ENCODE measurements at regions not wholly inside any gene's neighbourhood (a gene's known extent, or its start where the extent isn't known, plus 50 kb on each side); places are given as distances from the start of the nearest gene placed in this dataset.

GRCh38 chr2:59871830-59872229, 681.6 kb downstream of the BCL11A start:
- H3K27me3 ChIP-seq (replicated peaks in 1 of 2; ENCODE audit: control insufficient read depth in 2 of 2, insufficient read depth in 2 of 2, low read length in 1 of 2): 0 out of 4 replicates have a peak, but pooled peaks cover 0 to 2% of the 10 kb centered on the region in 2 experiments
- H3K27ac ChIP-seq (ENCODE audit: control insufficient read depth, insufficient read depth): no peak overlapping the region
- H3K36me3 ChIP-seq (ENCODE audit: control insufficient read depth in 2 of 2, insufficient read depth in 2 of 2, low read length in 1 of 2): no peaks in the 10 kb centered on the region
- no peak for ATAC-seq
- ChIA-PET SMC1A (ENCODE audit: uncharacterized antibody, unreplicated experiment) (interaction anchor here (1.0 kb wide), 1 partner anchor 10 kb away, joined by 3 read pairs; no protein-coding TSS in a partner anchor), POLR2A (no interaction called here), CTCF (no interaction called here), RAD21 (ENCODE audit: unreplicated experiment) (no interaction called here)
- no peaks in the 10 kb centered on the region for H3K9me3 ChIP-seq (replicated peaks; ENCODE audit: control insufficient read depth, insufficient read depth, low read length)
- no peaks in the 10 kb centered on the region for H4K20me1 ChIP-seq (ENCODE audit: control insufficient read depth, insufficient read depth)
- no TSS peak for BruUV-seq (replicated peaks)
- WGBS (ENCODE audit: insufficient coverage, insufficient replicate concordance, low lambda C conversion rate, missing lambda C conversion rate): 35% methylated on average over 3 of the region's 3 CpGs
- in situ Hi-C loops (cut with MboI): no loop called here
- no peaks in the 10 kb centered on the region for H3K4me1 ChIP-seq (ENCODE audit: control insufficient read depth, insufficient read depth, low read length)
- H3K9ac ChIP-seq (ENCODE audit: control insufficient read depth, insufficient read depth, low read length): no peak overlapping the region
- TF ChIP-seq BRCA1 (IDR thresholded peaks at IDR 0.05; ENCODE audit: low read depth, low read length) (no peak), BACH1 (IDR thresholded peaks at IDR 0.05; ENCODE audit: borderline replicate concordance) (no peak), SMARCA5 (IDR thresholded peaks at IDR 0.05) (no peak), TBL1XR1 (IDR thresholded peaks at IDR 0.05; ENCODE audit: low read depth, low read length) (no peak), ELK1 (IDR thresholded peaks at IDR 0.05; ENCODE audit: low read depth, low read length) (no peak), DPF2 (IDR thresholded peaks at IDR 0.05) (no peak), POLR2AphosphoS2 (IDR thresholded peaks at IDR 0.05; ENCODE audit: low read depth, low read length) (no peak), ZBED1 (IDR thresholded peaks at IDR 0.05; ENCODE audit: borderline replicate concordance) (no peak), MXI1 (IDR thresholded peaks at IDR 0.05; ENCODE audit: low read depth, low read length) (no peak), MYB (IDR thresholded peaks at IDR 0.05; ENCODE audit: borderline replicate concordance, low read depth, low read length) (no peak), IRF3 (IDR thresholded peaks at IDR 0.05) (no peak), NKRF (conservative IDR thresholded peaks at IDR 0.05) (no peak), RELB (IDR thresholded peaks at IDR 0.05; ENCODE audit: low read depth) (no peak)
- no peak overlapping the region for H3K4me2 ChIP-seq (ENCODE audit: control insufficient read depth, insufficient read depth)
- intact Hi-C loops (cut with micrococcal nuclease; ENCODE audit: unreplicated experiment): no loop called here
- no peak for FAIRE-seq
- H3K4me3 ChIP-seq: no peak overlapping the region
- no peaks in the 10 kb centered on the region for H3K79me2 ChIP-seq (ENCODE audit: control insufficient read depth, insufficient read depth, low read length)
- no peak for DNase-seq (ENCODE audit: low read depth, low spot score)
- no peak overlapping the region for H2AFZ ChIP-seq (ENCODE audit: control insufficient read depth, low read depth, low read length)

All from GM12878 (cell line).